H9 (cell line): ENCODE measurements at regions not wholly inside any gene's neighbourhood (a gene's known extent, or its start where the extent isn't known, plus 50 kb on each side); places are given as distances from the start of the nearest gene placed in this dataset.

Experiments
- DNase-seq: peaks from one replicate; pipeline ENCODE4 v3.0.0-alpha.2; 2017
- H2AFZ ChIP-seq: one replicate; pipeline ENCODE4 v1.6.1; 2013; ENCODE audit warnings: mild to moderate bottlenecking, low read length, control low read depth, moderate library complexity
- H2AK5ac ChIP-seq: 2 replicates; pipeline ENCODE4 v1.6.1; 2013; ENCODE audit warnings: low read length, control low read depth, mixed read lengths; ENCODE audit not compliant: insufficient read length
- H2BK120ac ChIP-seq: one replicate; pipeline ENCODE4 v1.6.1; 2013; ENCODE audit warnings: low read depth, mild to moderate bottlenecking, low read length, control low read depth, inconsistent platforms; ENCODE audit not compliant: poor library complexity, severe bottlenecking
- H2BK12ac ChIP-seq: 2 replicates; pipeline ENCODE4 v1.6.1; 2013; ENCODE audit warnings: low read length, control low read depth, mixed read lengths, low read depth; ENCODE audit not compliant: insufficient read length
- H2BK15ac ChIP-seq: 2 replicates; pipeline ENCODE4 v1.6.1; 2013; ENCODE audit warnings: low read depth, low read length, control low read depth
- H2BK20ac ChIP-seq: one replicate; pipeline ENCODE4 v1.6.1; 2013; ENCODE audit warnings: low read depth, mild to moderate bottlenecking, low read length, control low read depth, inconsistent platforms; ENCODE audit not compliant: poor library complexity, severe bottlenecking
- H2BK5ac ChIP-seq: 2 replicates; pipeline ENCODE4 v1.6.1; 2013; ENCODE audit warnings: low read length, control low read depth, mixed read lengths; ENCODE audit not compliant: insufficient read length
- H3K14ac ChIP-seq: 2 replicates; pipeline ENCODE4 v1.6.1; 2013; ENCODE audit warnings: low read length, control low read depth; ENCODE audit not compliant: insufficient read depth
- H3K18ac ChIP-seq: 2 replicates; pipeline ENCODE4 v1.6.1; 2013; ENCODE audit warnings: low read depth, mild to moderate bottlenecking, mixed read lengths, low read length, control low read depth; ENCODE audit not compliant: insufficient read length
- H3K23ac ChIP-seq: 2 replicates; pipeline ENCODE4 v1.6.1; 2013; ENCODE audit warnings: low read length, control low read depth, mixed read lengths, low read depth; ENCODE audit not compliant: insufficient read length
- H3K23me2 ChIP-seq: 2 replicates; pipeline ENCODE4 v1.6.1; 2013; ENCODE audit warnings: low read depth, mild to moderate bottlenecking, mixed read lengths, low read length, control low read depth; ENCODE audit not compliant: insufficient read length, poor library complexity, severe bottlenecking
- H3K27ac ChIP-seq: 2 replicates; pipeline ENCODE4 v1.5.1; 2013; ENCODE audit warnings: low read length, control low read depth, mixed read lengths, low read depth; ENCODE audit not compliant: insufficient read length
- H3K27me3 ChIP-seq: 2 replicates; pipeline ENCODE4 v1.6.1; 2013; ENCODE audit warnings: low read length, control low read depth, inconsistent platforms; ENCODE audit not compliant: insufficient read depth
- H3K4ac ChIP-seq: 2 replicates; pipeline ENCODE4 v1.6.1; 2013; ENCODE audit warnings: low read depth, mild to moderate bottlenecking, control low read depth, inconsistent platforms, low read length, moderate library complexity
- H3K4me1 ChIP-seq: 2 replicates; pipeline ENCODE4 v1.6.1; 2013; ENCODE audit warnings: low read length, control low read depth, inconsistent platforms; ENCODE audit not compliant: insufficient read depth
- H3K4me2 ChIP-seq: 2 replicates; pipeline ENCODE4 v1.6.1; 2013; ENCODE audit warnings: low read length, control low read depth, mixed read lengths; ENCODE audit not compliant: insufficient read length, insufficient read depth
- H3K56ac ChIP-seq: 2 replicates; pipeline ENCODE4 v1.6.1; 2013; ENCODE audit warnings: low read depth, mild to moderate bottlenecking, mixed read lengths, low read length, control low read depth; ENCODE audit not compliant: insufficient read length
- H3K79me1 ChIP-seq: 2 replicates; pipeline ENCODE4 v1.6.1; 2013; ENCODE audit warnings: low read depth, mild to moderate bottlenecking, moderate library complexity, low read length, control low read depth, inconsistent platforms; ENCODE audit not compliant: insufficient read depth, poor library complexity, severe bottlenecking
- H3K79me2 ChIP-seq: 2 replicates; pipeline ENCODE4 v1.6.1; 2013; ENCODE audit warnings: low read length, control low read depth, inconsistent platforms; ENCODE audit not compliant: insufficient read depth
- H3K9ac ChIP-seq: 2 replicates; pipeline ENCODE4 v1.6.1; 2013; ENCODE audit warnings: low read length, control low read depth, mixed read lengths; ENCODE audit not compliant: insufficient read length; ENCODE audit errors: extremely low read depth
- H3K9me3 ChIP-seq: one replicate; pipeline ENCODE4 v1.6.1; 2013; ENCODE audit warnings: low read depth, low read length, inconsistent platforms; ENCODE audit not compliant: control insufficient read depth
- H3T11ph ChIP-seq: one replicate; pipeline ENCODE4 v1.6.1; 2013; ENCODE audit warnings: mild to moderate bottlenecking, low read length, control low read depth, inconsistent platforms
- H4K20me1 ChIP-seq: one replicate; pipeline ENCODE4 v1.6.1; 2013; ENCODE audit not compliant: control insufficient read depth, insufficient read length, insufficient read depth
- H4K5ac ChIP-seq: 2 replicates; pipeline ENCODE4 v1.6.1; 2013; ENCODE audit warnings: low read depth, mild to moderate bottlenecking, mixed read lengths, low read length, control low read depth; ENCODE audit not compliant: insufficient read length
- H4K8ac ChIP-seq: replicated peaks from 2 replicates; pipeline ENCODE4 v1.6.1; 2013; ENCODE audit warnings: low read length, control low read depth, mixed read lengths, low read depth; ENCODE audit not compliant: insufficient read length
- H4K91ac ChIP-seq: 2 replicates; pipeline ENCODE4 v1.6.1; 2013; ENCODE audit warnings: low read depth, mild to moderate bottlenecking, moderate library complexity, mixed read lengths, low read length, control low read depth; ENCODE audit not compliant: insufficient read length
- H3K27ac Mint-ChIP-seq, 3 experiments: 2 replicates in 2 of 3; 3 replicates in 1 of 3; pipeline ENCODE4 v1.8.0; 2020 to 2021; ENCODE audit warnings: mixed read lengths in 3 of 3, mild to moderate bottlenecking in 1 of 3, moderate library complexity in 1 of 3
- H3K27me3 Mint-ChIP-seq: 2 replicates; pipeline ENCODE4 v1.8.0; 2021; ENCODE audit warnings: low read depth, mild to moderate bottlenecking, moderate library complexity, mixed read lengths
- H3K36me3 Mint-ChIP-seq, 3 experiments: 2 replicates in 2 of 3; 3 replicates in 1 of 3; pipeline ENCODE4 v1.8.0; 2020 to 2021; ENCODE audit warnings: low read depth in 3 of 3, mixed read lengths in 3 of 3; ENCODE audit not compliant: insufficient read depth in 1 of 3
- H3K4me1 Mint-ChIP-seq, 2 experiments: 2 replicates each; pipeline ENCODE4 v1.8.0; 2020; ENCODE audit warnings: mixed read lengths in 2 of 2
- H3K4me3 Mint-ChIP-seq, 2 experiments: 2 replicates in 1 of 2; 3 replicates in 1 of 2; pipeline ENCODE4 v1.8.0; 2020 to 2021; ENCODE audit warnings: mild to moderate bottlenecking in 2 of 2, mixed read lengths in 2 of 2, moderate library complexity in 1 of 2
- H3K9me3 Mint-ChIP-seq, 2 experiments: 2 replicates in 1 of 2; 3 replicates in 1 of 2; pipeline ENCODE4 v1.8.0; 2020; ENCODE audit warnings: mild to moderate bottlenecking in 2 of 2, mixed read lengths in 2 of 2, moderate library complexity in 1 of 2
- CTCF ChIP-seq: fragments of 200-600 bp; sonication (generic); conservative IDR thresholded peaks from 3 replicates; pipeline ENCODE4 v1.8.0; 2021; ENCODE audit warnings: antibody characterized with exemption, mild to moderate bottlenecking
- WGBS: extraction: QIAGEN DNeasy Blood & Tissue Kit; methylation state at CpG from one replicate; pipeline ENCODE4 v1.1.7; 2013; ENCODE audit warnings: missing lambda C conversion rate, low lambda C conversion rate, mixed read lengths; ENCODE audit not compliant: insufficient read length; ENCODE audit errors: extremely low coverage; 5-methylcytosine and 5-hydroxymethylcytosine counted together

- no peak overlapping the region for H2BK20ac ChIP-seq
- Mint-ChIP-seq H3K27ac (no peak overlapping the region), H3K27me3 (peaks cover 1% of the 10 kb centered on the region; the same call in 1 of the 2 replicates), H3K4me1 (peaks cover 3 to 7% of the 10 kb centered on the region in 2 experiments), H3K4me3 (no peak overlapping the region), H3K36me3 (peaks cover 0 to 8% (median 0%) of the 10 kb centered on the region in 3 experiments; a peak in 3 of 7 replicates), H3K9me3 (peaks cover 10 to 11% of the 10 kb centered on the region in 2 experiments; a peak in 4 of 5 replicates)
- no peak overlapping the region for H2BK15ac ChIP-seq
- no peak overlapping the region for H2AK5ac ChIP-seq
- H2AFZ ChIP-seq = no peak overlapping the region
- no peak overlapping the region for H3K23ac ChIP-seq
- no peak for TF ChIP-seq CTCF
- H3K79me2 ChIP-seq = no peaks in the 10 kb centered on the region
- no peak overlapping the region for H4K5ac ChIP-seq
- H3K14ac ChIP-seq = no peak overlapping the region
- no peak overlapping the region for H4K8ac ChIP-seq
- no peak overlapping the region for H3K4me2 ChIP-seq
- H3K56ac ChIP-seq = no peak overlapping the region
- H3K4me1 ChIP-seq = no peaks in the 10 kb centered on the region; the same call in 1 of the 2 replicates
- H3K27ac ChIP-seq = no peak overlapping the region
- WGBS = no CpG with 5 or more reads among the region's 6 CpGs
- no peaks in the 10 kb centered on the region for H3K23me2 ChIP-seq
- no peak overlapping the region for H2BK5ac ChIP-seq
- H3T11ph ChIP-seq = no peak overlapping the region
- no peaks in the 10 kb centered on the region for H3K27me3 ChIP-seq
- no peak overlapping the region for H4K91ac ChIP-seq
- H3K9ac ChIP-seq = no peak overlapping the region
- H3K9me3 ChIP-seq = no peaks in the 10 kb centered on the region
- DNase-seq = no peak
- no peak overlapping the region for H2BK120ac ChIP-seq
- H4K20me1 ChIP-seq = no peaks in the 10 kb centered on the region
- no peak overlapping the region for H2BK12ac ChIP-seq
- no peak overlapping the region for H3K18ac ChIP-seq
- no peak overlapping the region for H3K4ac ChIP-seq
- no peaks in the 10 kb centered on the region for H3K79me1 ChIP-seq
Observed at GRCh38 chr5:126210955-126211354, 212.3 kb upstream of the GRAMD2B start.
